T-cell (primary cell): ENCODE measurements at regions not wholly inside any gene's neighbourhood (a gene's known extent, or its start where the extent isn't known, plus 50 kb on each side); places are given as distances from the start of the nearest gene placed in this dataset.
A peak's percentile ranks its signal among the peaks of the same experiment; 100 is the strongest.

Experiments
- ATAC-seq, 4 experiments: fragments of 200-7000 bp in 3 of 4; fragments of 150-1000 bp in 1 of 4; cut with Tn5 transposase; replicated peaks in 1 of 4; 1 replicate in 3 of 4; 2 replicates in 1 of 4; pipeline ENCODE4 v1.10.0; 2021; ENCODE audit warnings: moderate library complexity in 3 of 4, mild to moderate bottlenecking in 2 of 4, moderate number of reproducible peaks in 1 of 4
- CTCF ChIA-PET, 2 donors: fragments of 300-600 bp; sonication (Branson Sonifier 250); formaldehyde crosslinking; loops; one replicate each; lab custom pipeline; 2022; ENCODE audit warnings: antibody characterized with exemption in 2 of 2; lab: Charles Lee
- POLR2A ChIA-PET, 2 donors: fragments of 300-600 bp; sonication (Branson Sonifier 250); formaldehyde crosslinking; loops; one replicate each; lab custom pipeline; 2022; ENCODE audit warnings: antibody characterized with exemption in 2 of 2; lab: Charles Lee
- DNase-seq, 35 experiments: peaks; one replicate each; pipeline versions ENCODE4 v3.0.0 to v3.0.0-alpha.2; 2013 to 2023
- H3K27ac ChIP-seq: one replicate; pipeline ENCODE4 v1.5.1; 2013; ENCODE audit warnings: low read length
- H3K27me3 ChIP-seq, 2 experiments: replicated peaks in 1 of 2; 1 replicate in 1 of 2; 2 replicates in 1 of 2; pipeline versions ENCODE4 v1.6.1 to v1.7.0; 2013; ENCODE audit warnings: low read length in 1 of 2, mixed read lengths in 1 of 2; ENCODE audit not compliant: control insufficient read depth in 2 of 2, insufficient read depth in 2 of 2; ENCODE audit errors: extremely low read depth in 1 of 2
- H3K36me3 ChIP-seq, 2 donors: 1 replicate in 1 of 2; 2 replicates in 1 of 2; pipeline versions ENCODE4 v1.6.1 to v1.7.0; 2013; ENCODE audit warnings: low read length in 1 of 2; ENCODE audit not compliant: control insufficient read depth in 2 of 2, insufficient read depth in 1 of 2; ENCODE audit errors: extremely low read depth in 1 of 2
- H3K4me1 ChIP-seq, 2 experiments: 1 replicate in 1 of 2; 2 replicates in 1 of 2; pipeline versions ENCODE4 v1.6.1 to v1.7.0; 2013; ENCODE audit warnings: low read length in 2 of 2, mixed read lengths in 1 of 2; ENCODE audit not compliant: insufficient read depth in 2 of 2, control insufficient read depth in 1 of 2; ENCODE audit errors: extremely low read depth in 1 of 2
- H3K4me3 ChIP-seq, 2 donors: 1 replicate in 1 of 2; 2 replicates in 1 of 2; pipeline versions ENCODE4 v1.5.1 to v1.7.0; 2013; ENCODE audit warnings: mild to moderate bottlenecking in 2 of 2, low read length in 1 of 2, moderate library complexity in 1 of 2; ENCODE audit not compliant: control insufficient read depth in 1 of 2; ENCODE audit errors: extremely low read depth in 1 of 2
- H3K9me3 ChIP-seq: 2 replicates; pipeline ENCODE4 v1.7.0; 2013
- H3K27ac Mint-ChIP-seq, 2 donors: one replicate each; pipeline ENCODE4 v1.8.0; 2020 to 2021; ENCODE audit warnings: mild to moderate bottlenecking in 2 of 2, mixed read lengths in 2 of 2
- H3K27me3 Mint-ChIP-seq, 2 donors: one replicate each; pipeline ENCODE4 v1.8.0; 2021 to 2022; ENCODE audit warnings: mixed read lengths in 2 of 2
- H3K36me3 Mint-ChIP-seq: one replicate; pipeline ENCODE4 v1.8.0; 2021; ENCODE audit warnings: mixed read lengths
- H3K4me1 Mint-ChIP-seq, 3 donors: one replicate each; pipeline ENCODE4 v1.8.0; 2020 to 2022; ENCODE audit warnings: mixed read lengths in 3 of 3, mild to moderate bottlenecking in 1 of 3
- H3K4me3 Mint-ChIP-seq, 3 donors: one replicate each; pipeline ENCODE4 v1.8.0; 2020 to 2022; ENCODE audit warnings: mild to moderate bottlenecking in 3 of 3, mixed read lengths in 3 of 3, moderate library complexity in 3 of 3
- H3K9me3 Mint-ChIP-seq, 3 donors: one replicate each; pipeline ENCODE4 v1.8.0; 2020 to 2022; ENCODE audit warnings: mixed read lengths in 3 of 3
- whole genome bisulfite sequencing: methylation state at CpG from one replicate; pipeline ENCODE4 v1.1.5; 2013; ENCODE audit warnings: missing lambda C conversion rate; ENCODE audit not compliant: insufficient coverage; 5-methylcytosine and 5-hydroxymethylcytosine counted together

DNA sequence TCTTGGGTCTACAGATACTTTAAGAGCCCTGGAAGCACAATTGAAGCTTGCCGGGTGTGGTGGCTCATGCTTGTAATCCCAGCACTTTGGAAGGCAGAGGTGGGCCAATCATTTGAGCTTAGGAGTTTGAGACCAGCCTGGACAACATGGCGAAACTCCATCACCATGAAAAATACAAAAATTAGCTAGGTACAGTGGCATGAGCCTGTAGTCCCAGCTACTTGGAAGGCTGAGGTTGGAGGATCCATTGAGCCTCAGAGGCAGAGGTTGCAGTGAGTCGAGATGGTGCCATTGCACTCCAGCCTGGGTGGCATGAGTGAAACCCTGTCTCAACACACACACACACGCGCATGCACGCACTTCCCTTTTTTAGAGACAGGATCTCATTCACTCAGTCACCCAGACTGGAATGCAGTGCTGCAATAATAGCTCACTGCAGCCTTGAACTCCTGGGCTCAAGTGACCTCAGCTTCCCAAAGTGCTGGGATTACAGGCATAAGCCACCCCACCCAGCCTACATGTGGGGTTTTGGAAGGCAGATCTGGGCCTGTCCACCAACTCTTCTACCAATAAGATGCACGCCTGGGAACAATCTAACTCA lies 182.5 kb upstream of the JARID2 start:
- Mint-ChIP-seq H3K9me3 (peaks cover 0 to 6% (median 0%) of the 10 kb centered on the region in 3 donors), H3K4me3 (no peak overlapping the region), H3K27ac (no peak overlapping the region), H3K27me3 (peaks cover 0 to 2% of the 10 kb centered on the region in 2 donors), H3K4me1 (peaks cover 0 to 5% (median 0%) of the 10 kb centered on the region in 3 donors), H3K36me3 (no peaks in the 10 kb centered on the region)
- POLR2A ChIA-PET: no interaction called here
- no CpG with 5 or more reads among the region's 7 CpGs for WGBS
- CTCF ChIA-PET: no interaction called here
- Histone ChIP-seq H3K9me3 (no peaks in the 10 kb centered on the region), H3K4me1 (no peaks in the 10 kb centered on the region), H3K36me3 (no peaks in the 10 kb centered on the region), H3K27me3 (peaks cover 0 to 5% of the 10 kb centered on the region in 2 experiments), H3K4me3 (no peak overlapping the region), H3K27ac (no peak overlapping the region)
- ATAC-seq: no peak
- peak in 1 of 35 experiments; percentile 17 for DNase-seq

GRCh38 chr6:15065261-15065989 lies 180.4 kb upstream of the JARID2 start:
- no peak for ATAC-seq
- H3K4me1 Mint-ChIP-seq: peaks cover 0 to 5% (median 0%) of the 10 kb centered on the region in 3 donors
- Histone ChIP-seq H3K4me1 (no peaks in the 10 kb centered on the region), H3K27ac (no peak overlapping the region), H3K27me3 (peaks cover 0 to 5% of the 10 kb centered on the region in 2 experiments), H3K9me3 (no peaks in the 10 kb centered on the region), H3K4me3 (no peak overlapping the region), H3K36me3 (no peaks in the 10 kb centered on the region)
- ChIA-PET CTCF (interaction anchor here in 1 of 2 donors (0.6 kb wide), 1 partner anchor 21 kb away, joined by 3 read pairs; no protein-coding TSS in a partner anchor), POLR2A (no interaction called here)
- H3K27ac Mint-ChIP-seq: no peak overlapping the region
- no peak overlapping the region for H3K4me3 Mint-ChIP-seq
- H3K27me3 Mint-ChIP-seq: peaks cover 0 to 2% of the 10 kb centered on the region in 2 donors
- no peaks in the 10 kb centered on the region for H3K9me3 Mint-ChIP-seq
- H3K36me3 Mint-ChIP-seq: no peaks in the 10 kb centered on the region
- 90% methylated on average over 2 of the region's 4 CpGs for WGBS
- DNase-seq: no peak

DNA sequence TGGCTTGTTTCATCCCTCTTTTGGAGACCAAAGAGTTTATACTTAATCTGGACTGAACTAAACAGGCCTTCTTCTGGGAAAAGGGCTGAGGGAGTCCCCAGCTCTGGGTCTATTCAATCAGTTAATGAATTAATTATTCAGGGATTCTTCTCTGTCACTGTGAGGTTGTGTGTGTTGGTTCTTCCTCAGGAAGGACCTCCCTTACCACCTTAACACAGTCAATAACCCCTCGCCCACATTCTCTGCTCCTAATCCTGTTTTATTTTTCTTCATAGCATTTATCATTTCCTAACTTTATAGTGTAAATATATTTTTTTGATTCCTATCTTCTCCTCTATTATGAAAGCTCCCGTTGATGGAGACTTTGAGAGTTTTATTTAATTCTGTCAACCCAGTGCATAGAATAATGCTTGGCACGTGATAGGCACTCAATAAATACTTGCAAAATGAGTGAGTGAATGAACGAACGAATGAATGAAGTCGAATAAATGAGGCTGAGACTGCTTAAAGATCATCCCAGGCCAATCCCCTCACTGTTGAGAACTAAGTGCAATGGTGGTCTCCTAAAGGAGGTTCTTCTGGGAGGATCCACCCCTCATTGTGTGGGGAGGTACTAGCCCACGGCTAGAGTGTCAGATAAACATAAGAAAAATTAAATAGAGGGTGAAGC lies 179.6 kb upstream of the JARID2 start:
- no peak overlapping the region for H3K4me3 ChIP-seq
- CTCF ChIA-PET: no interaction called here
- Mint-ChIP-seq H3K36me3 (no peaks in the 10 kb centered on the region), H3K9me3 (no peaks in the 10 kb centered on the region), H3K27me3 (peaks cover 0 to 2% of the 10 kb centered on the region in 2 donors), H3K4me3 (no peak overlapping the region), H3K4me1 (peaks cover 0 to 1% (median 0%) of the 10 kb centered on the region in 3 donors), H3K27ac (no peak overlapping the region)
- ATAC-seq: no peak
- 76% methylated on average over 2 of the region's 7 CpGs for WGBS
- no peaks in the 10 kb centered on the region for H3K4me1 ChIP-seq
- H3K9me3 ChIP-seq: no peaks in the 10 kb centered on the region
- H3K36me3 ChIP-seq: no peaks in the 10 kb centered on the region
- POLR2A ChIA-PET: no interaction called here
- no peak overlapping the region for H3K27ac ChIP-seq
- DNase-seq: no peak
- H3K27me3 ChIP-seq: peaks cover 0 to 5% of the 10 kb centered on the region in 2 experiments

DNA sequence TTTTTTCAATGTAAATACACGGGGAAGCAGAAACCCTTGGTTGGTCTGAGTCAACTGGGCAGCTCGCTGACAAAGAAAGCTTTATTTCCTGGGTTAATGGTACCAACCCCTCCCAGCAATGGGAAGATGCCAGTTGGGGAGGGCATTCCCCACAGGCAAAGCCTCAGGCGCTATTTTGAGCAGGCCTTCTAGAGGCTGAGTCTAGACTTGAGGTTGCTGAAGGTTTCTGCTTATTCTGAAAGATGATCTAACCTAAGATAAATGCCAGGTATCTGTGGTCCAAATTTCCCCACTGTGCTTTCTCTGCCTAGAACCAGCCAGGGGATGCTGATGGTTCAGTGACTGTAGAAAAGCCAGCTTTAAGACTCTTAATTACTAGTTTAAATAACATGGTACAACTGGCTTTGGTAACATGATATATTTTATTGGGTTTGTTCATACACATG lies 172.5 kb upstream of the JARID2 start:
- Mint-ChIP-seq H3K9me3 (no peaks in the 10 kb centered on the region), H3K36me3 (no peaks in the 10 kb centered on the region), H3K4me1 (no peaks in the 10 kb centered on the region), H3K4me3 (no peak overlapping the region), H3K27ac (no peak overlapping the region), H3K27me3 (peaks cover 0 to 2% of the 10 kb centered on the region in 2 donors)
- no CpG with 5 or more reads among the region's 3 CpGs for WGBS
- no peaks in the 10 kb centered on the region for H3K9me3 ChIP-seq
- no peak for ATAC-seq
- ChIA-PET CTCF (interaction anchor here in 1 of 2 donors (0.8 kb wide), 1 partner anchor 191 kb away, joined by 4 read pairs; no protein-coding TSS in a partner anchor), POLR2A (no interaction called here)
- H3K27ac ChIP-seq: no peak overlapping the region
- H3K36me3 ChIP-seq: no peaks in the 10 kb centered on the region
- no peak overlapping the region for H3K4me3 ChIP-seq
- no peak for DNase-seq
- H3K27me3 ChIP-seq: no peaks in the 10 kb centered on the region
- peaks cover 2 to 3% of the 10 kb centered on the region in 2 experiments for H3K4me1 ChIP-seq

DNA sequence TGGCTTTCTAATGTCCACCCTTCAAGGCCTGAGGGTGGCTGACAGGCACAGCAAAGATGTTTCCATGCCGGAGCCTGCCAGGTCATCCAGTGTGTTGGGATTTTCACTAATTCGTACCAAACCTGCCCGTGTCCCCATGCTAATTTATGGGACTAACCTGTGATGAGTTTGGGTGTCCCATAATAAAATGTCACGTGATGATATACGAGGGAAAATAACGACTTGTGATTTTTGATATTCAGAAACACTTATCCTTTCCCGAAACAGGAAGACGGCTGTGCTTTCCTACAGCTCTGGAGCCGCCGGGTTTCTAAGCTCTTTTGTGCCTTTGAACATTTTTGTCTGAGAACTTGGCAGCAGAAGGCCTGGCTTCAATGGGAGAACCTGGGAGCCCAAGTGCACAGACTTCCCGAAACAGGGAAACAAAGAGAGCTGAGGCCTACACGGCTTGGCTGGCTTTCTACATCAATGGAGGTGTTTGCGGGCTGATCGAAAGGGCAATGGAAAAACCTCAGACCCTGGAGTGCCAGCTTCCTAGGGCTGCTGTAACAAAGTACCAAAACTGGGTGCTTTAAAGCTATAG lies 171.9 kb upstream of the JARID2 start:
- Histone ChIP-seq H3K27ac (no peak overlapping the region), H3K4me3 (no peak overlapping the region), H3K4me1 (peaks cover 2 to 3% of the 10 kb centered on the region in 2 experiments), H3K36me3 (no peaks in the 10 kb centered on the region), H3K27me3 (no peaks in the 10 kb centered on the region), H3K9me3 (no peaks in the 10 kb centered on the region)
- DNase-seq (no peak), ATAC-seq (no peak)
- ChIA-PET CTCF (interaction anchor here in 1 of 2 donors (0.8 kb wide), 1 partner anchor 191 kb away, joined by 4 read pairs; no protein-coding TSS in a partner anchor), POLR2A (no interaction called here)
- Mint-ChIP-seq H3K27ac (no peak overlapping the region), H3K27me3 (peaks cover 0 to 2% of the 10 kb centered on the region in 2 donors), H3K4me3 (no peak overlapping the region), H3K36me3 (no peaks in the 10 kb centered on the region), H3K4me1 (no peaks in the 10 kb centered on the region), H3K9me3 (no peaks in the 10 kb centered on the region)
- WGBS: 96% methylated on average over 13 of the region's 14 CpGs

DNA sequence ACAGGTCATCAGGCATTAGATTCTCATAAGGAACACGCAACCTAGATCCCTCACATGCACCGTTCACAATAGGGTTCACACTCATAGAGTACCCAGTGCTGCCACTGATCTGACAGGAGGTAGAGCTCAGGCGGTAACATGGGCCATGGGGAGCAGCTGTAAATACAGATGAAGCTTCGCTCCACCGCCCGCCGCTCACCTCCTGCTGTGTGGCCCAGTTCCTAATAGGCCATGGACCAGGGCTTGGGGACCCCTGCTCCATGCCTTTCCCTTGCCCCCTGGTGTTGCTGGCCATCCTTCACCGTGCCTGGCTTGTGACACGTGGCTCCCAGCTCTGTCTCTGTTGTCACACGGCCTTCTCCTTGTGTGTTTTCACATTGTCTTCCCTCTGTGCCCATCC lies 171.1 kb upstream of the JARID2 start:
- no peak overlapping the region for H3K27ac ChIP-seq
- POLR2A ChIA-PET: no interaction called here
- Mint-ChIP-seq H3K9me3 (no peaks in the 10 kb centered on the region), H3K27ac (no peak overlapping the region), H3K4me1 (no peaks in the 10 kb centered on the region), H3K4me3 (no peak overlapping the region), H3K27me3 (peaks cover 0 to 2% of the 10 kb centered on the region in 2 donors), H3K36me3 (no peaks in the 10 kb centered on the region)
- 96% methylated on average over 9 of the region's 10 CpGs for WGBS
- H3K4me3 ChIP-seq: no peak overlapping the region
- peaks cover 0 to 2% of the 10 kb centered on the region in 2 experiments for H3K27me3 ChIP-seq
- no peaks in the 10 kb centered on the region for H3K36me3 ChIP-seq
- CTCF ChIA-PET: no interaction called here
- peaks cover 2 to 3% of the 10 kb centered on the region in 2 experiments for H3K4me1 ChIP-seq
- H3K9me3 ChIP-seq: no peaks in the 10 kb centered on the region
- DNase-seq (no peak), ATAC-seq (no peak)
